Parathyroid adenoma (tissue), 2 donors: ENCODE measurements at regions not wholly inside any gene's neighbourhood (a gene's known extent, or its start where the extent isn't known, plus 50 kb on each side); places are given as distances from the start of the nearest gene placed in this dataset.

Source experiments
- H2AFZ ChIP-seq: fragments of 300-600 bp; sonication (generic); one replicate; pipeline ENCODE4 v1.7.0; 2017; ENCODE audit warnings: antibody characterized with exemption, mild to moderate bottlenecking
- H3K27ac ChIP-seq: fragments of 300-600 bp; sonication (generic); one replicate; pipeline ENCODE4 v1.7.0; 2017
- H3K27me3 ChIP-seq: fragments of 300-600 bp; sonication (generic); one replicate; pipeline ENCODE4 v1.7.0; 2017; ENCODE audit warnings: low read length; ENCODE audit not compliant: control insufficient read depth, insufficient read depth
- H3K36me3 ChIP-seq: fragments of 300-600 bp; sonication (generic); one replicate; pipeline ENCODE4 v1.7.0; 2017; ENCODE audit warnings: low read length; ENCODE audit not compliant: control insufficient read depth, insufficient read depth
- H3K4me1 ChIP-seq: fragments of 300-600 bp; sonication (generic); one replicate; pipeline ENCODE4 v1.7.0; 2017; ENCODE audit warnings: control low read depth
- H3K4me2 ChIP-seq: fragments of 300-600 bp; sonication (generic); one replicate; pipeline ENCODE4 v1.7.0; 2017; ENCODE audit warnings: low read length
- H3K4me3 ChIP-seq: fragments of 300-600 bp; sonication (generic); one replicate; pipeline ENCODE4 v1.7.0; 2017; ENCODE audit warnings: low read depth, low read length
- H3K79me2 ChIP-seq: fragments of 300-600 bp; sonication (generic); one replicate; pipeline ENCODE4 v1.7.0; 2017; ENCODE audit warnings: control low read depth
- H3K9ac ChIP-seq: fragments of 300-600 bp; sonication (generic); one replicate; pipeline ENCODE4 v1.7.0; 2017; ENCODE audit warnings: mild to moderate bottlenecking
- H3K9me3 ChIP-seq: fragments of 300-600 bp; sonication (generic); one replicate; pipeline ENCODE4 v1.7.0; 2017; ENCODE audit warnings: low read length; ENCODE audit not compliant: control insufficient read depth
- CTCF ChIP-seq: fragments of 300-600 bp; sonication (generic); IDR thresholded peaks from one replicate; pipeline ENCODE4 v1.7.0; 2017; ENCODE audit warnings: antibody characterized with exemption, mild to moderate bottlenecking
- donor health status: primary hyperparathyroidism.

GRCh38 chr10:126846959-126847358 is 58.3 kb upstream of the DOCK1 start:
- no peaks in the 10 kb centered on the region for H3K4me1 ChIP-seq

GRCh38 chr10:126847666-126848065 is 57.6 kb upstream of the DOCK1 start:
- H3K9me3 ChIP-seq = no peaks in the 10 kb centered on the region
- no peak overlapping the region for H2AFZ ChIP-seq
- H3K27ac ChIP-seq = no peak overlapping the region
- H3K4me2 ChIP-seq = no peak overlapping the region
- no peaks in the 10 kb centered on the region for H3K27me3 ChIP-seq
- no peak overlapping the region for H3K4me3 ChIP-seq
- H3K9ac ChIP-seq = no peak overlapping the region
- no peaks in the 10 kb centered on the region for H3K4me1 ChIP-seq
- no peak for TF ChIP-seq CTCF
- H3K36me3 ChIP-seq = no peaks in the 10 kb centered on the region
- H3K79me2 ChIP-seq = no peaks in the 10 kb centered on the region

More at GRCh38 chr10:126846959-126847358, 58.3 kb upstream of the DOCK1 start:
- Histone ChIP-seq H2AFZ (no peak overlapping the region), H3K9ac (no peak overlapping the region), H3K79me2 (no peaks in the 10 kb centered on the region), H3K36me3 (no peaks in the 10 kb centered on the region), H3K27ac (no peak overlapping the region), H3K9me3 (no peaks in the 10 kb centered on the region), H3K27me3 (no peaks in the 10 kb centered on the region), H3K4me3 (no peak overlapping the region), H3K4me2 (no peak overlapping the region)
- TF ChIP-seq CTCF = no peak

GRCh38 chr10:126849646-126850045 is 55.6 kb upstream of the DOCK1 start:
- no peak for TF ChIP-seq CTCF
- Histone ChIP-seq H3K9me3 (no peaks in the 10 kb centered on the region), H3K27ac (no peak overlapping the region), H3K4me1 (no peaks in the 10 kb centered on the region), H3K36me3 (no peaks in the 10 kb centered on the region), H2AFZ (no peak overlapping the region), H3K9ac (no peak overlapping the region), H3K4me2 (no peak overlapping the region), H3K79me2 (no peaks in the 10 kb centered on the region), H3K4me3 (no peak overlapping the region), H3K27me3 (no peaks in the 10 kb centered on the region)

GRCh38 chr10:126851414-126852108 is 53.7 kb upstream of the DOCK1 start:
- no peak overlapping the region for H3K4me3 ChIP-seq
- no peaks in the 10 kb centered on the region for H3K79me2 ChIP-seq
- no peak overlapping the region for H3K4me2 ChIP-seq
- no peaks in the 10 kb centered on the region for H3K27me3 ChIP-seq
- H3K36me3 ChIP-seq = no peaks in the 10 kb centered on the region
- TF ChIP-seq CTCF = no peak
- H2AFZ ChIP-seq = no peak overlapping the region
- H3K9me3 ChIP-seq = no peaks in the 10 kb centered on the region
- H3K4me1 ChIP-seq = no peaks in the 10 kb centered on the region
- no peak overlapping the region for H3K27ac ChIP-seq
- H3K9ac ChIP-seq = no peak overlapping the region
